ENCODE measurements at regions not wholly inside any gene's neighbourhood (a gene's known extent, or its start where the extent isn't known, plus 50 kb on each side); places are given as distances from the start of the nearest gene placed in this dataset.

DNA sequence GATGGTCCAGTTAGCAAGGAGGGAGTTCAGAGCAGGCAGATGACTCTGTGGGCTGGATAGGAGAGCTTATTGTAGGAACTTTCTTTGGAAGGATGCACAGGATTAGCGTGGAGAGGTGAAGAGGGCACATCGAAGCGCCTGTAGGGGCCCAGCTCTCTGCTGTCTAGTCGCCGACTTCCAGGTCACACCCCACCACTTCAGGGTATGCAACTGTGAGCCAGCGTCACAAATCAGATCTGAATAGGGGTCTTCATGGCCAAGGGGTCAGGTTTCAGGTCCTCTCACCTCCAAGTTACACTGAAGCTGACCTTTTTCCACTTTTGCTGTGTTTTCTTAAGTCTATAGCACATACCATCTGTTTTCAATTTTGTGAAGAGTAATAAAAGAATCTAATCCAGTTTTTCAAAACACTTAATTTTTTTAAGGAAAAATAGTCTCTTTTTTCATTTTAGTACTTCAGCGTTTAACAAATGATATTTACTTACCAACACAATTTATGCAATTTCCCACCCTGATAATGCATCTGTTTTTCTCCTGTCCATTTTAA lies 364.2 kb upstream of the CLINT1 start:
- TF ChIP-seq, protein P1, sequence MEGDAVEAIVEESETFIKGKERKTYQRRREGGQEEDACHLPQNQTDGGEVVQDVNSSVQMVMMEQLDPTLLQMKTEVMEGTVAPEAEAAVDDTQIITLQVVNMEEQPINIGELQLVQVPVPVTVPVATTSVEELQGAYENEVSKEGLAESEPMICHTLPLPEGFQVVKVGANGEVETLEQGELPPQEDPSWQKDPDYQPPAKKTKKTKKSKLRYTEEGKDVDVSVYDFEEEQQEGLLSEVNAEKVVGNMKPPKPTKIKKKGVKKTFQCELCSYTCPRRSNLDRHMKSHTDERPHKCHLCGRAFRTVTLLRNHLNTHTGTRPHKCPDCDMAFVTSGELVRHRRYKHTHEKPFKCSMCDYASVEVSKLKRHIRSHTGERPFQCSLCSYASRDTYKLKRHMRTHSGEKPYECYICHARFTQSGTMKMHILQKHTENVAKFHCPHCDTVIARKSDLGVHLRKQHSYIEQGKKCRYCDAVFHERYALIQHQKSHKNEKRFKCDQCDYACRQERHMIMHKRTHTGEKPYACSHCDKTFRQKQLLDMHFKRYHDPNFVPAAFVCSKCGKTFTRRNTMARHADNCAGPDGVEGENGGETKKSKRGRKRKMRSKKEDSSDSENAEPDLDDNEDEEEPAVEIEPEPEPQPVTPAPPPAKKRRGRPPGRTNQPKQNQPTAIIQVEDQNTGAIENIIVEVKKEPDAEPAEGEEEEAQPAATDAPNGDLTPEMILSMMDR (IDR thresholded peaks at IDR 0.05) = no peak
- TF ChIP-seq POLR2A (IDR thresholded peaks at IDR 0.05) = no peak

Measured in lower leg skin (tissue), 3 donors.